Activated naive CD8-positive, alpha-beta T cell treated with anti-CD3 and anti-CD28 coated beads, Interleukin-2, amount 10 ng/mL, durations not matched to agents 7 days and 5 days (primary cell): ENCODE measurements at regions not wholly inside any gene's neighbourhood (a gene's known extent, or its start where the extent isn't known, plus 50 kb on each side); places are given as distances from the start of the nearest gene placed in this dataset.

Source experiments
- ATAC-seq: fragments of 150-1000 bp; cut with Tn5 transposase; one replicate; pipeline ENCODE4 v1.10.0; 2021; ENCODE audit warnings: low read depth, moderate library complexity
- POLR2A ChIA-PET: fragments of 350-600 bp; sonication (Branson Sonifier 250); formaldehyde crosslinking; loops from one replicate; lab custom pipeline; 2021; ENCODE audit warnings: antibody characterized with exemption; lab: Charles Lee
- DNase-seq: peaks from one replicate; pipeline ENCODE4 v3.0.0; 2021
- H3K27ac Mint-ChIP-seq: one replicate; pipeline ENCODE4 v1.8.0; 2022; ENCODE audit warnings: mild to moderate bottlenecking, mixed read lengths
- H3K27me3 Mint-ChIP-seq: one replicate; pipeline ENCODE4 v1.8.0; 2022; ENCODE audit warnings: mild to moderate bottlenecking, moderate library complexity, mixed read lengths
- H3K36me3 Mint-ChIP-seq: one replicate; pipeline ENCODE4 v1.8.0; 2021; ENCODE audit warnings: mild to moderate bottlenecking, mixed read lengths
- H3K4me1 Mint-ChIP-seq: one replicate; pipeline ENCODE4 v1.8.0; 2021; ENCODE audit warnings: mixed read lengths
- H3K4me3 Mint-ChIP-seq: one replicate; pipeline ENCODE4 v1.8.0; 2022; ENCODE audit warnings: mild to moderate bottlenecking, moderate library complexity, mixed read lengths
- H3K9me3 Mint-ChIP-seq: one replicate; pipeline ENCODE4 v1.8.0; 2021; ENCODE audit warnings: mixed read lengths

GRCh38 chr4:137106287-137106686 lies 426.0 kb downstream of the PCDH18 start:
- Mint-ChIP-seq H3K4me3 (no peak overlapping the region), H3K9me3 (no peaks in the 10 kb centered on the region), H3K27ac (no peak overlapping the region), H3K36me3 (no peaks in the 10 kb centered on the region), H3K27me3 (no peaks in the 10 kb centered on the region), H3K4me1 (no peaks in the 10 kb centered on the region)
- ATAC-seq (no peak), DNase-seq (no peak)
- POLR2A ChIA-PET = no interaction called here

- Mint-ChIP-seq H3K27me3 (no peaks in the 10 kb centered on the region), H3K4me1 (no peaks in the 10 kb centered on the region), H3K27ac (no peak overlapping the region), H3K4me3 (no peak overlapping the region), H3K9me3 (peaks cover 2% of the 10 kb centered on the region), H3K36me3 (no peaks in the 10 kb centered on the region)
- ATAC-seq (no peak), DNase-seq (no peak)
- POLR2A ChIA-PET = no interaction called here
Observed at GRCh38 chr4:137090951-137091350, 441.3 kb downstream of the PCDH18 start.

GRCh38 chr4:137083571-137084135 lies 448.6 kb downstream of the PCDH18 start:
- Mint-ChIP-seq H3K27me3 (no peaks in the 10 kb centered on the region), H3K36me3 (no peaks in the 10 kb centered on the region), H3K4me3 (no peak overlapping the region), H3K27ac (no peak overlapping the region), H3K4me1 (no peaks in the 10 kb centered on the region), H3K9me3 (no peaks in the 10 kb centered on the region)
- POLR2A ChIA-PET = no interaction called here
- DNase-seq = no peak
- no peak for ATAC-seq

GRCh38 chr4:137082061-137082460 lies 450.2 kb downstream of the PCDH18 start:
- Mint-ChIP-seq H3K27me3 (no peaks in the 10 kb centered on the region), H3K9me3 (no peaks in the 10 kb centered on the region), H3K4me3 (no peak overlapping the region), H3K36me3 (no peaks in the 10 kb centered on the region), H3K27ac (no peak overlapping the region), H3K4me1 (no peaks in the 10 kb centered on the region)
- no peak for DNase-seq
- POLR2A ChIA-PET = no interaction called here
- no peak for ATAC-seq

GRCh38 chr4:137076908-137077307 lies 455.4 kb downstream of the PCDH18 start:
- ATAC-seq (no peak), DNase-seq (no peak)
- Mint-ChIP-seq H3K9me3 (no peaks in the 10 kb centered on the region), H3K27me3 (no peaks in the 10 kb centered on the region), H3K4me3 (no peak overlapping the region), H3K27ac (no peak overlapping the region), H3K4me1 (no peaks in the 10 kb centered on the region), H3K36me3 (no peaks in the 10 kb centered on the region)
- POLR2A ChIA-PET = no interaction called here

GRCh38 chr4:137075586-137075985 lies 456.7 kb downstream of the PCDH18 start:
- no peaks in the 10 kb centered on the region for H3K4me1 Mint-ChIP-seq
- H3K36me3 Mint-ChIP-seq = no peaks in the 10 kb centered on the region
- H3K27ac Mint-ChIP-seq = no peak overlapping the region
- POLR2A ChIA-PET = no interaction called here
- H3K4me3 Mint-ChIP-seq = no peak overlapping the region
- ATAC-seq (no peak), DNase-seq (no peak)
- no peaks in the 10 kb centered on the region for H3K27me3 Mint-ChIP-seq
- no peaks in the 10 kb centered on the region for H3K9me3 Mint-ChIP-seq

- H3K9me3 Mint-ChIP-seq = peaks cover 5% of the 10 kb centered on the region
- H3K4me3 Mint-ChIP-seq = no peak overlapping the region
- POLR2A ChIA-PET = no interaction called here
- no peak overlapping the region for H3K27ac Mint-ChIP-seq
- DNase-seq (no peak), ATAC-seq (no peak)
- no peaks in the 10 kb centered on the region for H3K36me3 Mint-ChIP-seq
- no peaks in the 10 kb centered on the region for H3K4me1 Mint-ChIP-seq
- H3K27me3 Mint-ChIP-seq = no peaks in the 10 kb centered on the region
Observed at GRCh38 chr4:137070614-137071013, 461.7 kb downstream of the PCDH18 start.

- Mint-ChIP-seq H3K9me3 (peaks cover 5% of the 10 kb centered on the region), H3K27ac (no peak overlapping the region), H3K27me3 (no peaks in the 10 kb centered on the region), H3K36me3 (no peaks in the 10 kb centered on the region), H3K4me1 (no peaks in the 10 kb centered on the region), H3K4me3 (no peak overlapping the region)
- no peak for DNase-seq
- POLR2A ChIA-PET = no interaction called here
- ATAC-seq = no peak
Observed at GRCh38 chr4:137069473-137069872, 462.8 kb downstream of the PCDH18 start.

GRCh38 chr4:137067735-137068134 lies 464.6 kb downstream of the PCDH18 start:
- H3K9me3 Mint-ChIP-seq = peaks cover 5% of the 10 kb centered on the region

GRCh38 chr4:137065311-137065710 lies 467.0 kb downstream of the PCDH18 start:
- ATAC-seq (no peak), DNase-seq (no peak)
- Mint-ChIP-seq H3K4me3 (no peak overlapping the region), H3K27me3 (no peaks in the 10 kb centered on the region), H3K27ac (no peak overlapping the region), H3K36me3 (no peaks in the 10 kb centered on the region), H3K4me1 (no peaks in the 10 kb centered on the region), H3K9me3 (peaks cover 5% of the 10 kb centered on the region)
- POLR2A ChIA-PET = no interaction called here

More at GRCh38 chr4:137067735-137068134, 464.6 kb downstream of the PCDH18 start:
- Mint-ChIP-seq H3K27ac (no peak overlapping the region), H3K36me3 (no peaks in the 10 kb centered on the region), H3K4me1 (no peaks in the 10 kb centered on the region), H3K4me3 (no peak overlapping the region), H3K27me3 (no peaks in the 10 kb centered on the region)
- no peak for ATAC-seq
- no peak for DNase-seq
- POLR2A ChIA-PET = no interaction called here

- no peak overlapping the region for H3K27ac Mint-ChIP-seq
- no peaks in the 10 kb centered on the region for H3K4me1 Mint-ChIP-seq
- POLR2A ChIA-PET = no interaction called here
Observed at GRCh38 chr4:137063961-137064360, 468.3 kb downstream of the PCDH18 start.

GRCh38 chr4:137043184-137043583 lies 489.1 kb downstream of the PCDH18 start:
- Mint-ChIP-seq H3K4me3 (no peak overlapping the region), H3K9me3 (no peaks in the 10 kb centered on the region), H3K27me3 (no peaks in the 10 kb centered on the region), H3K36me3 (no peaks in the 10 kb centered on the region), H3K27ac (no peak overlapping the region), H3K4me1 (no peaks in the 10 kb centered on the region)
- POLR2A ChIA-PET = no interaction called here
- no peak for ATAC-seq
- no peak for DNase-seq

More at GRCh38 chr4:137063961-137064360, 468.3 kb downstream of the PCDH18 start:
- ATAC-seq (no peak), DNase-seq (no peak)
- peaks cover 4% of the 10 kb centered on the region for H3K9me3 Mint-ChIP-seq
- no peaks in the 10 kb centered on the region for H3K27me3 Mint-ChIP-seq
- H3K4me3 Mint-ChIP-seq = no peak overlapping the region
- no peaks in the 10 kb centered on the region for H3K36me3 Mint-ChIP-seq

GRCh38 chr4:137039370-137039769 lies 492.9 kb downstream of the PCDH18 start:
- no peaks in the 10 kb centered on the region for H3K4me1 Mint-ChIP-seq
- DNase-seq = no peak

GRCh38 chr4:137032222-137032621 lies 500.1 kb downstream of the PCDH18 start:
- no peak overlapping the region for H3K4me3 Mint-ChIP-seq
- H3K27ac Mint-ChIP-seq = no peak overlapping the region
- no peak for DNase-seq
- H3K9me3 Mint-ChIP-seq = no peaks in the 10 kb centered on the region
- H3K36me3 Mint-ChIP-seq = no peaks in the 10 kb centered on the region
- no peak for ATAC-seq
- no peaks in the 10 kb centered on the region for H3K4me1 Mint-ChIP-seq
- POLR2A ChIA-PET = no interaction called here
- H3K27me3 Mint-ChIP-seq = no peaks in the 10 kb centered on the region

More at GRCh38 chr4:137039370-137039769, 492.9 kb downstream of the PCDH18 start:
- no peak overlapping the region for H3K27ac Mint-ChIP-seq
- no peaks in the 10 kb centered on the region for H3K36me3 Mint-ChIP-seq
- POLR2A ChIA-PET = no interaction called here
- H3K9me3 Mint-ChIP-seq = no peaks in the 10 kb centered on the region
- H3K4me3 Mint-ChIP-seq = no peak overlapping the region
- no peak for ATAC-seq
- no peaks in the 10 kb centered on the region for H3K27me3 Mint-ChIP-seq

GRCh38 chr4:137029026-137029425 lies 503.3 kb downstream of the PCDH18 start:
- H3K36me3 Mint-ChIP-seq = no peaks in the 10 kb centered on the region
- H3K4me1 Mint-ChIP-seq = no peaks in the 10 kb centered on the region
- H3K27ac Mint-ChIP-seq = no peak overlapping the region
- H3K4me3 Mint-ChIP-seq = no peak overlapping the region
- POLR2A ChIA-PET = no interaction called here
- H3K9me3 Mint-ChIP-seq = no peaks in the 10 kb centered on the region
- no peak for DNase-seq
- no peak for ATAC-seq
- H3K27me3 Mint-ChIP-seq = no peaks in the 10 kb centered on the region
